HG03139 (cell line): ENCODE measurements at regions not wholly inside any gene's neighbourhood (a gene's known extent, or its start where the extent isn't known, plus 50 kb on each side); places are given as distances from the start of the nearest gene placed in this dataset.
A peak's percentile ranks its signal among the peaks of the same experiment; 100 is the strongest.

Experiments used
- ATAC-seq: cut with Tn5 transposase; IDR thresholded peaks from one replicate; pipeline ENCODE4 v1.9.1; 2021; ENCODE audit not compliant: unreplicated experiment

- ATAC-seq: no peak
These were observed 56.9 kb upstream of the PTGS2 start for GRCh38 chr1:186736971-186737685.

GRCh38 chr1:186735463-186735862 lies 55.2 kb upstream of the PTGS2 start:
- no peak for ATAC-seq

- peak; percentile 82 for ATAC-seq
These were observed 50.9 kb upstream of the PTGS2 start for GRCh38 chr1:186730951-186731729.
